ENCODE measurements at regions not wholly inside any gene's neighbourhood (a gene's known extent, or its start where the extent isn't known, plus 50 kb on each side); places are given as distances from the start of the nearest gene placed in this dataset.
"Not testable (repeated sequence)": the region's sequence is repeated elsewhere in the genome, so short reads cannot be mapped to it uniquely, and the experiment has no call there.

GRCh38 chr17:31724619-31725018 is 134.4 kb downstream of the COPRS start:
- no peak overlapping the region for H3K27ac ChIP-seq (ENCODE audit: low read depth, low read length)
- no peak overlapping the region for H3K9ac ChIP-seq (ENCODE audit: low read length)
- H3K36me3 ChIP-seq (ENCODE audit: control insufficient read depth, insufficient read depth, low read length) = no peaks in the 10 kb centered on the region
- no peak overlapping the region for H3K4me3 ChIP-seq (ENCODE audit: low read length)
- H3K27me3 ChIP-seq (ENCODE audit: control insufficient read depth, insufficient read depth, low read length) = no peaks in the 10 kb centered on the region
- H3K4me1 ChIP-seq (ENCODE audit: control insufficient read depth, insufficient read depth, low read length) = peaks cover 9% of the 10 kb centered on the region

GRCh38 chr17:31724026-31724425 is 135.0 kb downstream of the COPRS start:
- Histone ChIP-seq H3K27ac (ENCODE audit: low read depth, low read length) (no peak overlapping the region), H3K27me3 (ENCODE audit: control insufficient read depth, insufficient read depth, low read length) (no peaks in the 10 kb centered on the region), H3K36me3 (ENCODE audit: control insufficient read depth, insufficient read depth, low read length) (no peaks in the 10 kb centered on the region), H3K9ac (ENCODE audit: low read length) (no peak overlapping the region), H3K4me3 (ENCODE audit: low read length) (no peak overlapping the region), H3K4me1 (ENCODE audit: control insufficient read depth, insufficient read depth, low read length) (peaks cover 9% of the 10 kb centered on the region)

- Histone ChIP-seq H3K27me3 (ENCODE audit: control insufficient read depth, insufficient read depth, low read length) (no peaks in the 10 kb centered on the region), H3K9ac (ENCODE audit: low read length) (no peak overlapping the region), H3K4me3 (ENCODE audit: low read length) (no peak overlapping the region), H3K4me1 (ENCODE audit: control insufficient read depth, insufficient read depth, low read length) (peaks cover 9% of the 10 kb centered on the region), H3K27ac (ENCODE audit: low read depth, low read length) (no peak overlapping the region), H3K36me3 (ENCODE audit: control insufficient read depth, insufficient read depth, low read length) (no peaks in the 10 kb centered on the region)
These were observed 136.6 kb downstream of the COPRS start for GRCh38 chr17:31722251-31723056.

GRCh38 chr17:31721291-31722025 is 137.6 kb downstream of the COPRS start:
- Histone ChIP-seq H3K9ac (ENCODE audit: low read length) (no peak overlapping the region), H3K36me3 (ENCODE audit: control insufficient read depth, insufficient read depth, low read length) (no peaks in the 10 kb centered on the region), H3K4me1 (ENCODE audit: control insufficient read depth, insufficient read depth, low read length) (peaks cover 9% of the 10 kb centered on the region), H3K4me3 (ENCODE audit: low read length) (no peak overlapping the region), H3K27ac (ENCODE audit: low read depth, low read length) (no peak overlapping the region), H3K27me3 (ENCODE audit: control insufficient read depth, insufficient read depth, low read length) (no peaks in the 10 kb centered on the region)

- H3K27me3 ChIP-seq (ENCODE audit: control insufficient read depth, insufficient read depth, low read length); H3K4me1 ChIP-seq (ENCODE audit: control insufficient read depth, insufficient read depth, low read length); H3K4me3 ChIP-seq (ENCODE audit: low read length); H3K27ac ChIP-seq (ENCODE audit: low read depth, low read length); H3K9ac ChIP-seq (ENCODE audit: low read length); H3K36me3 ChIP-seq (ENCODE audit: control insufficient read depth, insufficient read depth, low read length): not testable (repeated sequence)
These were observed 141.8 kb downstream of the COPRS start for GRCh38 chr17:31717251-31717650.

- Histone ChIP-seq H3K4me3 (ENCODE audit: low read length) (no peak overlapping the region), H3K27me3 (ENCODE audit: control insufficient read depth, insufficient read depth, low read length) (no peaks in the 10 kb centered on the region), H3K36me3 (ENCODE audit: control insufficient read depth, insufficient read depth, low read length) (no peaks in the 10 kb centered on the region), H3K27ac (ENCODE audit: low read depth, low read length) (no peak overlapping the region), H3K9ac (ENCODE audit: low read length) (no peak overlapping the region), H3K4me1 (ENCODE audit: control insufficient read depth, insufficient read depth, low read length) (no peaks in the 10 kb centered on the region)
These were observed 143.6 kb downstream of the COPRS start for GRCh38 chr17:31715446-31715845.

GRCh38 chr17:31704483-31704882 is 154.6 kb downstream of the COPRS start:
- Histone ChIP-seq H3K27ac (ENCODE audit: low read depth, low read length) (no peak overlapping the region), H3K27me3 (ENCODE audit: control insufficient read depth, insufficient read depth, low read length) (no peaks in the 10 kb centered on the region), H3K4me3 (ENCODE audit: low read length) (no peak overlapping the region), H3K4me1 (ENCODE audit: control insufficient read depth, insufficient read depth, low read length) (no peaks in the 10 kb centered on the region), H3K9ac (ENCODE audit: low read length) (no peak overlapping the region), H3K36me3 (ENCODE audit: control insufficient read depth, insufficient read depth, low read length) (no peaks in the 10 kb centered on the region)

- H3K4me1 ChIP-seq (ENCODE audit: control insufficient read depth, insufficient read depth, low read length) = peaks cover 4% of the 10 kb centered on the region
- H3K9ac ChIP-seq (ENCODE audit: low read length) = no peak overlapping the region
- no peaks in the 10 kb centered on the region for H3K36me3 ChIP-seq (ENCODE audit: control insufficient read depth, insufficient read depth, low read length)
- no peak overlapping the region for H3K4me3 ChIP-seq (ENCODE audit: low read length)
- no peak overlapping the region for H3K27ac ChIP-seq (ENCODE audit: low read depth, low read length)
- H3K27me3 ChIP-seq (ENCODE audit: control insufficient read depth, insufficient read depth, low read length) = no peaks in the 10 kb centered on the region
These were observed 157.0 kb downstream of the COPRS start for GRCh38 chr17:31702041-31702440.

- H3K4me1 ChIP-seq (ENCODE audit: control insufficient read depth, insufficient read depth, low read length) = peaks cover 11% of the 10 kb centered on the region
- no peak overlapping the region for H3K27ac ChIP-seq (ENCODE audit: low read depth, low read length)
- H3K9ac ChIP-seq (ENCODE audit: low read length) = no peak overlapping the region
- H3K27me3 ChIP-seq (ENCODE audit: control insufficient read depth, insufficient read depth, low read length) = no peaks in the 10 kb centered on the region
- no peaks in the 10 kb centered on the region for H3K36me3 ChIP-seq (ENCODE audit: control insufficient read depth, insufficient read depth, low read length)
- H3K4me3 ChIP-seq (ENCODE audit: low read length) = no peak overlapping the region
These were observed 158.1 kb downstream of the COPRS start for GRCh38 chr17:31700973-31701372.

- H3K27me3 ChIP-seq (ENCODE audit: control insufficient read depth, insufficient read depth, low read length) = no peaks in the 10 kb centered on the region
- no peak overlapping the region for H3K27ac ChIP-seq (ENCODE audit: low read depth, low read length)
- H3K36me3 ChIP-seq (ENCODE audit: control insufficient read depth, insufficient read depth, low read length) = no peaks in the 10 kb centered on the region
- H3K9ac ChIP-seq (ENCODE audit: low read length) = no peak overlapping the region
- no peak overlapping the region for H3K4me3 ChIP-seq (ENCODE audit: low read length)
- peaks cover 20% of the 10 kb centered on the region for H3K4me1 ChIP-seq (ENCODE audit: control insufficient read depth, insufficient read depth, low read length)
These were observed 159.2 kb downstream of the COPRS start for GRCh38 chr17:31699886-31700285.

GRCh38 chr17:31699281-31699680 is 159.8 kb downstream of the COPRS start:
- H3K4me3 ChIP-seq (ENCODE audit: low read length) = no peak overlapping the region
- peaks cover 26% of the 10 kb centered on the region for H3K4me1 ChIP-seq (ENCODE audit: control insufficient read depth, insufficient read depth, low read length)
- no peak overlapping the region for H3K9ac ChIP-seq (ENCODE audit: low read length)
- no peak overlapping the region for H3K27ac ChIP-seq (ENCODE audit: low read depth, low read length)
- H3K36me3 ChIP-seq (ENCODE audit: control insufficient read depth, insufficient read depth, low read length) = no peaks in the 10 kb centered on the region
- H3K27me3 ChIP-seq (ENCODE audit: control insufficient read depth, insufficient read depth, low read length) = no peaks in the 10 kb centered on the region

GRCh38 chr17:31698751-31699150 is 160.3 kb downstream of the COPRS start:
- Histone ChIP-seq H3K4me1 (ENCODE audit: control insufficient read depth, insufficient read depth, low read length) (peaks cover 29% of the 10 kb centered on the region), H3K4me3 (ENCODE audit: low read length) (no peak overlapping the region), H3K36me3 (ENCODE audit: control insufficient read depth, insufficient read depth, low read length) (no peaks in the 10 kb centered on the region), H3K27me3 (ENCODE audit: control insufficient read depth, insufficient read depth, low read length) (no peaks in the 10 kb centered on the region), H3K27ac (ENCODE audit: low read depth, low read length) (no peak overlapping the region), H3K9ac (ENCODE audit: low read length) (no peak overlapping the region)

- H3K36me3 ChIP-seq (ENCODE audit: control insufficient read depth, insufficient read depth, low read length) = no peaks in the 10 kb centered on the region
- H3K27me3 ChIP-seq (ENCODE audit: control insufficient read depth, insufficient read depth, low read length) = no peaks in the 10 kb centered on the region
- no peak overlapping the region for H3K4me3 ChIP-seq (ENCODE audit: low read length)
- peaks cover 39% of the 10 kb centered on the region for H3K4me1 ChIP-seq (ENCODE audit: control insufficient read depth, insufficient read depth, low read length)
- no peak overlapping the region for H3K27ac ChIP-seq (ENCODE audit: low read depth, low read length)
- H3K9ac ChIP-seq (ENCODE audit: low read length) = no peak overlapping the region
These were observed 161.2 kb downstream of the COPRS start for GRCh38 chr17:31697838-31698237.

Measured in rectal smooth muscle tissue (tissue), 1 donor.